Tibial nerve (tissue), 3 donors: ENCODE measurements at regions not wholly inside any gene's neighbourhood (a gene's known extent, or its start where the extent isn't known, plus 50 kb on each side); places are given as distances from the start of the nearest gene placed in this dataset.

Experiments
- POLR2A ChIP-seq, 2 donors: fragments of 450-650 bp; IDR thresholded peaks; one replicate each; pipeline ENCODE4 v1.6.1; 2017; ENCODE audit warnings: antibody characterized with exemption in 2 of 2, mild to moderate bottlenecking in 2 of 2, moderate library complexity in 2 of 2
- TF ChIP-seq, protein P1 (sequence below), 5 experiments: fragments of 200-600 bp in 3 of 5; fragments of 450-650 bp in 2 of 5; sonication (generic) in 3 of 5; IDR thresholded peaks; one replicate each; pipeline ENCODE4 v1.5.1; 2016 to 2019; ENCODE audit warnings: antibody characterized with exemption in 5 of 5, mild to moderate bottlenecking in 3 of 5, moderate library complexity in 2 of 5

DNA sequence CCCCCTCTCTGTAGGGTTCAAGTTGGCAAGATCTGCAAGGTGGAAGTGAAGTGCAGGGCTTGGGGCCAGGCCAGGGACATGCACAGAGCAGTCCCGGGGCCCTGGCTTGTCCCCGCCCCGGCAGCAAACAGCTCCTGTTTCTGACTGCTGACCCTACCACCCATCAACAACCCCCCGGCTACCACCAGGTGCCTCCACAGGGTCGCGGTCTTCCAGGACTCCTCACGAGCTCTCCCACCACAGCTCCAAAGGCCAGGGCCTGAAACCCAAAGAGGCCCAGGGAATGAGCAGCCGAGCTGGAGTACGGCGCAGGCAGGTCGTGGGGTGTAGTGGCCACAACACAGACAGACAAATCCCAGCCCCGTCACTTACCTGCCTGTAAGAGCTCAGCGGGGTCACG is 121.3 kb upstream of the SMAD3 start:
- no peak for TF ChIP-seq POLR2A (IDR thresholded peaks at IDR 0.05)
- TF ChIP-seq, protein P1, sequence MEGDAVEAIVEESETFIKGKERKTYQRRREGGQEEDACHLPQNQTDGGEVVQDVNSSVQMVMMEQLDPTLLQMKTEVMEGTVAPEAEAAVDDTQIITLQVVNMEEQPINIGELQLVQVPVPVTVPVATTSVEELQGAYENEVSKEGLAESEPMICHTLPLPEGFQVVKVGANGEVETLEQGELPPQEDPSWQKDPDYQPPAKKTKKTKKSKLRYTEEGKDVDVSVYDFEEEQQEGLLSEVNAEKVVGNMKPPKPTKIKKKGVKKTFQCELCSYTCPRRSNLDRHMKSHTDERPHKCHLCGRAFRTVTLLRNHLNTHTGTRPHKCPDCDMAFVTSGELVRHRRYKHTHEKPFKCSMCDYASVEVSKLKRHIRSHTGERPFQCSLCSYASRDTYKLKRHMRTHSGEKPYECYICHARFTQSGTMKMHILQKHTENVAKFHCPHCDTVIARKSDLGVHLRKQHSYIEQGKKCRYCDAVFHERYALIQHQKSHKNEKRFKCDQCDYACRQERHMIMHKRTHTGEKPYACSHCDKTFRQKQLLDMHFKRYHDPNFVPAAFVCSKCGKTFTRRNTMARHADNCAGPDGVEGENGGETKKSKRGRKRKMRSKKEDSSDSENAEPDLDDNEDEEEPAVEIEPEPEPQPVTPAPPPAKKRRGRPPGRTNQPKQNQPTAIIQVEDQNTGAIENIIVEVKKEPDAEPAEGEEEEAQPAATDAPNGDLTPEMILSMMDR (IDR thresholded peaks at IDR 0.05): no peak
